DMS53 treated with DMSO at 0.1 percent for 48 hours (cell line): ENCODE measurements at regions not wholly inside any gene's neighbourhood (a gene's known extent, or its start where the extent isn't known, plus 50 kb on each side); places are given as distances from the start of the nearest gene placed in this dataset.
A peak's percentile ranks its signal among the peaks of the same experiment; 100 is the strongest.
"Not testable (repeated sequence)": the region's sequence is repeated elsewhere in the genome, so short reads cannot be mapped to it uniquely, and the experiment has no call there.

Experiments
- DNase-seq: peaks from one replicate; lab custom pipeline; 2025; ENCODE audit not compliant: unreplicated experiment; lab: John Stamatoyannopoulos, UW

- DNase-seq, result no peak
Measured at GRCh38 chr14:65834051-65834450, 421.5 kb downstream of the FUT8 start.

GRCh38 chr14:65834812-65835211 is 422.3 kb downstream of the FUT8 start:
- no peak for DNase-seq

- no peak for DNase-seq
Measured at GRCh38 chr14:65835501-65835900, 423.0 kb downstream of the FUT8 start.

GRCh38 chr14:65838565-65838964 is 426.0 kb downstream of the FUT8 start:
- DNase-seq, result no peak

- DNase-seq, result peak; percentile 55
Measured at GRCh38 chr14:65840118-65840751, 427.7 kb downstream of the FUT8 start.

GRCh38 chr14:65840786-65841185 is 428.3 kb downstream of the FUT8 start:
- no peak for DNase-seq

GRCh38 chr14:65846196-65846868 is 433.8 kb downstream of the FUT8 start:
- no peak for DNase-seq

GRCh38 chr14:65847075-65847847 is 434.7 kb downstream of the FUT8 start:
- no peak for DNase-seq

- DNase-seq, result not testable (repeated sequence)
Measured at GRCh38 chr14:65847931-65848330, 435.4 kb downstream of the FUT8 start.

GRCh38 chr14:65849091-65849490 is 436.6 kb downstream of the FUT8 start:
- no peak for DNase-seq

GRCh38 chr14:65849558-65849957 is 437.0 kb downstream of the FUT8 start:
- no peak for DNase-seq

- no peak for DNase-seq
Measured at GRCh38 chr14:65850429-65851135, 438.1 kb downstream of the FUT8 start.

GRCh38 chr14:65852689-65853088 is 440.2 kb downstream of the FUT8 start:
- DNase-seq, result no peak

- no peak for DNase-seq
Measured at GRCh38 chr14:65853407-65853955, 441.0 kb downstream of the FUT8 start.

- no peak for DNase-seq
Measured at GRCh38 chr14:65854215-65854614, 441.7 kb downstream of the FUT8 start.

- no peak for DNase-seq
Measured at GRCh38 chr14:65860956-65861611, 448.6 kb downstream of the FUT8 start.

GRCh38 chr14:65864549-65864948 is 452.0 kb downstream of the FUT8 start:
- no peak for DNase-seq

- DNase-seq, result peak; percentile 24
Measured at GRCh38 chr14:65864984-65865383, 452.5 kb downstream of the FUT8 start.

GRCh38 chr14:65866448-65866847 is 453.9 kb downstream of the FUT8 start:
- DNase-seq, result no peak

- DNase-seq, result peak; percentile 49
Measured at GRCh38 chr14:65866886-65867285, 454.4 kb downstream of the FUT8 start.

- DNase-seq, result no peak
Measured at GRCh38 chr14:65867333-65867732, 454.8 kb downstream of the FUT8 start.
